ENCODE measurements at regions not wholly inside any gene's neighbourhood (a gene's known extent, or its start where the extent isn't known, plus 50 kb on each side); places are given as distances from the start of the nearest gene placed in this dataset.
"Not testable (repeated sequence)": the region's sequence is repeated elsewhere in the genome, so short reads cannot be mapped to it uniquely, and the experiment has no call there.

DNA sequence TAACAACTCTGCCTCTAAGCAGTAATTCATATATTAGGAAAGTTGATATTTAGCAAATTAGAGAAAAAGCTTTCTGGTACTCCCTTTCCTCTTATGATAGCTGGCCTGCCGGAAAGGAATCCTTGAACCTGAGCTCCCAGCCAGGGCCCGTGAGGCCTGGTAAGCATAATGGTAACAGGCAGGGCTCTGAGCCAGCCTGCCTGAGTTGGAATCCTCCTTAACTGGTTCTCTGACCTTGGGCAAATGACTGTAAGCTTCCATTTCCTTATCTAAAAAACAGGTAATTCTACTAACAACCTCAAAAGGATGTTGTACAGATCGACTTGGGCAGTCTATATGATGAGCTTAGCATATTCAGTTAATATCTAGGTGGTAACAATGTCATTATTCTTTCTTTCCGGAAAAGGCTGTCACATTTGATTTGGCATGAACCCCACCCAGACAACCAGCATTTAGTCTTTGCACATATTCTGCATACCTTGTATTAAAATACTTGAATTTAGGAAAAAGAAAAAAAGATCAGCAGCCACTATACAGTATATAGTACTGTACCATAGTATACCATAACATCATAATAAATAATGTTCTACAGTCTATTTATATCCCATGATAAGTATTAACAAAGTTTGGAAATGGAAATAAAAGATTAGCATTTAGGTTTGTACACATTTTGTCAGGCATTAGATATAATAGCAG lies 55.7 kb upstream of the MAP3K1 start:
- Mint-ChIP-seq H3K4me1 (ENCODE audit: low read depth, unreplicated experiment) (no peaks in the 10 kb centered on the region), H3K4me3 (ENCODE audit: unreplicated experiment) (no peak overlapping the region), H3K27ac (ENCODE audit: unreplicated experiment) (no peak overlapping the region), H3K9me3 (ENCODE audit: unreplicated experiment) (no peaks in the 10 kb centered on the region), H3K27me3 (ENCODE audit: unreplicated experiment) (no peaks in the 10 kb centered on the region), H3K36me3 (ENCODE audit: unreplicated experiment) (no peaks in the 10 kb centered on the region)
- TF ChIP-seq, protein P1, sequence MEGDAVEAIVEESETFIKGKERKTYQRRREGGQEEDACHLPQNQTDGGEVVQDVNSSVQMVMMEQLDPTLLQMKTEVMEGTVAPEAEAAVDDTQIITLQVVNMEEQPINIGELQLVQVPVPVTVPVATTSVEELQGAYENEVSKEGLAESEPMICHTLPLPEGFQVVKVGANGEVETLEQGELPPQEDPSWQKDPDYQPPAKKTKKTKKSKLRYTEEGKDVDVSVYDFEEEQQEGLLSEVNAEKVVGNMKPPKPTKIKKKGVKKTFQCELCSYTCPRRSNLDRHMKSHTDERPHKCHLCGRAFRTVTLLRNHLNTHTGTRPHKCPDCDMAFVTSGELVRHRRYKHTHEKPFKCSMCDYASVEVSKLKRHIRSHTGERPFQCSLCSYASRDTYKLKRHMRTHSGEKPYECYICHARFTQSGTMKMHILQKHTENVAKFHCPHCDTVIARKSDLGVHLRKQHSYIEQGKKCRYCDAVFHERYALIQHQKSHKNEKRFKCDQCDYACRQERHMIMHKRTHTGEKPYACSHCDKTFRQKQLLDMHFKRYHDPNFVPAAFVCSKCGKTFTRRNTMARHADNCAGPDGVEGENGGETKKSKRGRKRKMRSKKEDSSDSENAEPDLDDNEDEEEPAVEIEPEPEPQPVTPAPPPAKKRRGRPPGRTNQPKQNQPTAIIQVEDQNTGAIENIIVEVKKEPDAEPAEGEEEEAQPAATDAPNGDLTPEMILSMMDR (IDR thresholded peaks at IDR 0.05; ENCODE audit: partially characterized antibody, unreplicated experiment): no peak
- DNase-seq: no peak

- H3K27ac Mint-ChIP-seq (ENCODE audit: unreplicated experiment): no peak overlapping the region
- TF ChIP-seq, protein P1 (IDR thresholded peaks at IDR 0.05; ENCODE audit: partially characterized antibody, unreplicated experiment): no peak
These were observed 58.3 kb upstream of the MAP3K1 start for GRCh38 chr5:56757077-56757476.

DNA sequence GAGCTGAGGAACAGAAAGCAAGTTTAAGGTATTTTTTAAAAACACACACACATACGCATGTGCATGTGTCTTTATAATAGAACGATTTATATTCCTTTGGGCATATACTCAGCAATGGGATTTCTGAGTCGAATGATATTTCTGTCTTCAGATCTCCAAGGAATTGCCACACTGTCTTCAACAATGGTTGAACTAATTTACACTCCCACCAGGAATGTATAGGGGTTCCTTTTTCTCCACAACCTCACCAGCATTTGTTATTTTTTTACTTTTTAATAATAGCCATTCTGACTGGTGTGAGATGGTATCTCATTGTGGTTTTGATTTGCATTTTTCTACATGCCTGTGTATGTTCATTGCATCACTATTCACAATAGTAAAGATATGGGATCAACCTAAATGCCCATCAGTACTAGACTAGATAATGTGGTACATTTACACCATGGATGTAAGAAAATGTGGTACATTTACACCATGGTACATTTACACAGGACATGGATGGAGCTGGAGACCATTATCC lies 60.3 kb upstream of the MAP3K1 start:
- H3K4me3 Mint-ChIP-seq (ENCODE audit: unreplicated experiment): no peak overlapping the region
- H3K9me3 Mint-ChIP-seq (ENCODE audit: unreplicated experiment): no peaks in the 10 kb centered on the region
- no peaks in the 10 kb centered on the region for H3K27me3 Mint-ChIP-seq (ENCODE audit: unreplicated experiment)
- DNase-seq: no peak
- H3K36me3 Mint-ChIP-seq (ENCODE audit: unreplicated experiment): no peaks in the 10 kb centered on the region
- no peak overlapping the region for H3K27ac Mint-ChIP-seq (ENCODE audit: unreplicated experiment)
- no peaks in the 10 kb centered on the region for H3K4me1 Mint-ChIP-seq (ENCODE audit: low read depth, unreplicated experiment)
- TF ChIP-seq, protein P1 (IDR thresholded peaks at IDR 0.05; ENCODE audit: partially characterized antibody, unreplicated experiment): no peak

More at GRCh38 chr5:56757077-56757476, 58.3 kb upstream of the MAP3K1 start:
- no peak for DNase-seq
- no peaks in the 10 kb centered on the region for H3K27me3 Mint-ChIP-seq (ENCODE audit: unreplicated experiment)
- no peaks in the 10 kb centered on the region for H3K4me1 Mint-ChIP-seq (ENCODE audit: low read depth, unreplicated experiment)
- no peaks in the 10 kb centered on the region for H3K9me3 Mint-ChIP-seq (ENCODE audit: unreplicated experiment)
- H3K36me3 Mint-ChIP-seq (ENCODE audit: unreplicated experiment): no peaks in the 10 kb centered on the region
- no peak overlapping the region for H3K4me3 Mint-ChIP-seq (ENCODE audit: unreplicated experiment)

- not testable (repeated sequence) for H3K27ac Mint-ChIP-seq (ENCODE audit: unreplicated experiment); H3K27me3 Mint-ChIP-seq (ENCODE audit: unreplicated experiment); H3K4me1 Mint-ChIP-seq (ENCODE audit: low read depth, unreplicated experiment); H3K36me3 Mint-ChIP-seq (ENCODE audit: unreplicated experiment); H3K9me3 Mint-ChIP-seq (ENCODE audit: unreplicated experiment); H3K4me3 Mint-ChIP-seq (ENCODE audit: unreplicated experiment); DNase-seq
These were observed 61.8 kb upstream of the MAP3K1 start for GRCh38 chr5:56753588-56753987.

GRCh38 chr5:56751572-56752313 lies 63.6 kb upstream of the MAP3K1 start:
- Mint-ChIP-seq H3K27ac (ENCODE audit: unreplicated experiment) (no peak overlapping the region), H3K4me3 (ENCODE audit: unreplicated experiment) (no peak overlapping the region), H3K9me3 (ENCODE audit: unreplicated experiment) (no peaks in the 10 kb centered on the region), H3K27me3 (ENCODE audit: unreplicated experiment) (no peaks in the 10 kb centered on the region), H3K4me1 (ENCODE audit: low read depth, unreplicated experiment) (no peaks in the 10 kb centered on the region), H3K36me3 (ENCODE audit: unreplicated experiment) (no peaks in the 10 kb centered on the region)
- DNase-seq: no peak
- TF ChIP-seq, protein P1 (IDR thresholded peaks at IDR 0.05; ENCODE audit: partially characterized antibody, unreplicated experiment): no peak

All from glutamatergic neuron (in vitro differentiated cells).